ENCODE measurements at regions not wholly inside any gene's neighbourhood (a gene's known extent, or its start where the extent isn't known, plus 50 kb on each side); places are given as distances from the start of the nearest gene placed in this dataset.

DNA sequence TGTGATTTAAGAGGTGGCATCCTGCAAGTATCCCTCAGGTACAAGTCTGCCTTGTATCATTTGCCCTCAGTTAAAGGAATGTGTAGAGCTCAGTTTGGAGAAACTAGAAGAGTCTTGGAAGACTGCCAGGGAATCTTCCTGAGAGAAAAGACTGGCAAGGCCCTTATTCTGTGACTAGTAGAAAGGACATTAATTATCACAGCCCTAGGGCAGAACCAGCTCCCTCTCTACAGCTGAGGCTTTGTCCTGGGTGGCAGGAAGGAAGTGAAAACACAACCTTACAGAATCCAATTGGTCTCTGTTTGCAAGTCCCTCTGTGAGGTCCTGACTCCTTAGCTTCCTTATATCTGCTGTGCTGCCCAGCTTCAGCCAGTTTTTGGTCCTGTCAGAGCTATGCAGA, 385.9 kb upstream of the CYRIA start:
- ChIA-PET RAD21 (ENCODE audit: low non-redundant PET in 1 of 2, low total read pairs in 2 of 2, uncharacterized antibody in 2 of 2, unreplicated experiment in 2 of 2) (no interaction called here), CTCF (no interaction called here)
- intact Hi-C loops (cut with micrococcal nuclease): no loop called here

DNA sequence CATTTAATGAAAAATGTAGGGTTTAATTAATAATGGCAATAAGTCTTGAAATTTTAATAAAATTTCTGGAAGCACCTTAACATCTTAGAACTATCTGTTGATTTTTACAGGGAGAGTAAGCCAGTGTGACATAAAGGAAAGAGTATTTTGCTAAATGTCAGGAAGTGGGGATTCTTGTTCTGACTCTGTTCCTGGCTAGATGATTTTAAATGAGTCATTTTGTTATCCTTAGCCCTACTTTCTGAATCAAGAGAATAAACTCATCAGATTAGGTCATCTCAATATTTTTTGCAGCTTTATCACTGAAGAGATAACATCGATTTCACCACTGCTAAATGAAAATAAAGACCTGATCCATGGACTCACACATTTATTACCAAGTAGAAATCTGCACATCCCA, 377.5 kb upstream of the CYRIA start:
- Histone ChIP-seq H3K36me3 (ENCODE audit: control insufficient read depth in 1 of 2, insufficient read depth in 2 of 2, low read length in 2 of 2) (no peaks in the 10 kb centered on the region), H3K79me2 (ENCODE audit: insufficient read depth, low read length) (no peaks in the 10 kb centered on the region), H3K4me3 (replicated peaks in 1 of 2; ENCODE audit: low read depth in 1 of 2, low read length in 2 of 2) (no peak overlapping the region), H3K27me3 (ENCODE audit: insufficient read depth, low read length) (no peaks in the 10 kb centered on the region), H4K20me1 (ENCODE audit: insufficient read depth) (no peaks in the 10 kb centered on the region), H3K9me3 (ENCODE audit: control insufficient read depth in 1 of 2, insufficient read depth in 1 of 2, low read depth in 1 of 2, low read length in 2 of 2) (no peaks in the 10 kb centered on the region), H3K9ac (ENCODE audit: low read length) (no peak overlapping the region), H3K9me2 (ENCODE audit: insufficient read depth) (no peaks in the 10 kb centered on the region), H3K4me1 (ENCODE audit: control insufficient read depth in 1 of 2, insufficient read depth in 2 of 2, low read length in 2 of 2) (no peaks in the 10 kb centered on the region), H3K4me2 (ENCODE audit: low read length) (no peak overlapping the region), H3K27ac (ENCODE audit: low read depth, low read length) (no peak overlapping the region), H2AFZ (ENCODE audit: low read depth, low read length, poor library complexity, severe bottlenecking) (no peak overlapping the region)
- ChIA-PET POLR2A (no interaction called here), RAD21 (ENCODE audit: low non-redundant PET in 1 of 2, low total read pairs in 2 of 2, uncharacterized antibody in 2 of 2, unreplicated experiment in 2 of 2) (no interaction called here), CTCF (no interaction called here)
- BruUV-seq (replicated peaks): no TSS peak
- intact Hi-C loops (cut with micrococcal nuclease): no loop called here
- ATAC-seq (no peak), DNase-seq (ENCODE audit: low read depth, low spot score) (no peak)
- no peak for TF ChIP-seq SIN3A (IDR thresholded peaks at IDR 0.05; ENCODE audit: low read depth)
- TF ChIP-seq, protein P1, sequence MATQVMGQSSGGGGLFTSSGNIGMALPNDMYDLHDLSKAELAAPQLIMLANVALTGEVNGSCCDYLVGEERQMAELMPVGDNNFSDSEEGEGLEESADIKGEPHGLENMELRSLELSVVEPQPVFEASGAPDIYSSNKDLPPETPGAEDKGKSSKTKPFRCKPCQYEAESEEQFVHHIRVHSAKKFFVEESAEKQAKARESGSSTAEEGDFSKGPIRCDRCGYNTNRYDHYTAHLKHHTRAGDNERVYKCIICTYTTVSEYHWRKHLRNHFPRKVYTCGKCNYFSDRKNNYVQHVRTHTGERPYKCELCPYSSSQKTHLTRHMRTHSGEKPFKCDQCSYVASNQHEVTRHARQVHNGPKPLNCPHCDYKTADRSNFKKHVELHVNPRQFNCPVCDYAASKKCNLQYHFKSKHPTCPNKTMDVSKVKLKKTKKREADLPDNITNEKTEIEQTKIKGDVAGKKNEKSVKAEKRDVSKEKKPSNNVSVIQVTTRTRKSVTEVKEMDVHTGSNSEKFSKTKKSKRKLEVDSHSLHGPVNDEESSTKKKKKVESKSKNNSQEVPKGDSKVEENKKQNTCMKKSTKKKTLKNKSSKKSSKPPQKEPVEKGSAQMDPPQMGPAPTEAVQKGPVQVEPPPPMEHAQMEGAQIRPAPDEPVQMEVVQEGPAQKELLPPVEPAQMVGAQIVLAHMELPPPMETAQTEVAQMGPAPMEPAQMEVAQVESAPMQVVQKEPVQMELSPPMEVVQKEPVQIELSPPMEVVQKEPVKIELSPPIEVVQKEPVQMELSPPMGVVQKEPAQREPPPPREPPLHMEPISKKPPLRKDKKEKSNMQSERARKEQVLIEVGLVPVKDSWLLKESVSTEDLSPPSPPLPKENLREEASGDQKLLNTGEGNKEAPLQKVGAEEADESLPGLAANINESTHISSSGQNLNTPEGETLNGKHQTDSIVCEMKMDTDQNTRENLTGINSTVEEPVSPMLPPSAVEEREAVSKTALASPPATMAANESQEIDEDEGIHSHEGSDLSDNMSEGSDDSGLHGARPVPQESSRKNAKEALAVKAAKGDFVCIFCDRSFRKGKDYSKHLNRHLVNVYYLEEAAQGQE (IDR thresholded peaks at IDR 0.05; ENCODE audit: low read depth): no peak
- TF ChIP-seq, protein P2, sequence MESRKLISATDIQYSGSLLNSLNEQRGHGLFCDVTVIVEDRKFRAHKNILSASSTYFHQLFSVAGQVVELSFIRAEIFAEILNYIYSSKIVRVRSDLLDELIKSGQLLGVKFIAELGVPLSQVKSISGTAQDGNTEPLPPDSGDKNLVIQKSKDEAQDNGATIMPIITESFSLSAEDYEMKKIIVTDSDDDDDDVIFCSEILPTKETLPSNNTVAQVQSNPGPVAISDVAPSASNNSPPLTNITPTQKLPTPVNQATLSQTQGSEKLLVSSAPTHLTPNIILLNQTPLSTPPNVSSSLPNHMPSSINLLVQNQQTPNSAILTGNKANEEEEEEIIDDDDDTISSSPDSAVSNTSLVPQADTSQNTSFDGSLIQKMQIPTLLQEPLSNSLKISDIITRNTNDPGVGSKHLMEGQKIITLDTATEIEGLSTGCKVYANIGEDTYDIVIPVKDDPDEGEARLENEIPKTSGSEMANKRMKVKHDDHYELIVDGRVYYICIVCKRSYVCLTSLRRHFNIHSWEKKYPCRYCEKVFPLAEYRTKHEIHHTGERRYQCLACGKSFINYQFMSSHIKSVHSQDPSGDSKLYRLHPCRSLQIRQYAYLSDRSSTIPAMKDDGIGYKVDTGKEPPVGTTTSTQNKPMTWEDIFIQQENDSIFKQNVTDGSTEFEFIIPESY (IDR thresholded peaks at IDR 0.05; ENCODE audit: extremely low read depth, insufficient replicate concordance, low read length): no peak
- TF ChIP-seq, protein P3, sequence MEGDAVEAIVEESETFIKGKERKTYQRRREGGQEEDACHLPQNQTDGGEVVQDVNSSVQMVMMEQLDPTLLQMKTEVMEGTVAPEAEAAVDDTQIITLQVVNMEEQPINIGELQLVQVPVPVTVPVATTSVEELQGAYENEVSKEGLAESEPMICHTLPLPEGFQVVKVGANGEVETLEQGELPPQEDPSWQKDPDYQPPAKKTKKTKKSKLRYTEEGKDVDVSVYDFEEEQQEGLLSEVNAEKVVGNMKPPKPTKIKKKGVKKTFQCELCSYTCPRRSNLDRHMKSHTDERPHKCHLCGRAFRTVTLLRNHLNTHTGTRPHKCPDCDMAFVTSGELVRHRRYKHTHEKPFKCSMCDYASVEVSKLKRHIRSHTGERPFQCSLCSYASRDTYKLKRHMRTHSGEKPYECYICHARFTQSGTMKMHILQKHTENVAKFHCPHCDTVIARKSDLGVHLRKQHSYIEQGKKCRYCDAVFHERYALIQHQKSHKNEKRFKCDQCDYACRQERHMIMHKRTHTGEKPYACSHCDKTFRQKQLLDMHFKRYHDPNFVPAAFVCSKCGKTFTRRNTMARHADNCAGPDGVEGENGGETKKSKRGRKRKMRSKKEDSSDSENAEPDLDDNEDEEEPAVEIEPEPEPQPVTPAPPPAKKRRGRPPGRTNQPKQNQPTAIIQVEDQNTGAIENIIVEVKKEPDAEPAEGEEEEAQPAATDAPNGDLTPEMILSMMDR (IDR thresholded peaks at IDR 0.05 in 2 of 3, conservative IDR thresholded peaks at IDR 0.05 in 1 of 3; ENCODE audit: borderline replicate concordance in 1 of 3, insufficient read depth in 1 of 3, low read depth in 2 of 3, low read length in 2 of 3): no peak
- TF ChIP-seq POLR2A (IDR thresholded peaks at IDR 0.05; ENCODE audit: borderline replicate concordance, extremely low read depth, insufficient read depth, insufficient read length): no peak
- no peak for TF ChIP-seq YY1 (IDR thresholded peaks at IDR 0.05; ENCODE audit: extremely low read depth, insufficient replicate concordance, low read depth, low read length)
- TF ChIP-seq JUND (IDR thresholded peaks at IDR 0.05): no peak
- TF ChIP-seq EZH2phosphoT487 (IDR thresholded peaks at IDR 0.05; ENCODE audit: borderline replicate concordance): no peak
- TF ChIP-seq SRF (IDR thresholded peaks at IDR 0.05; ENCODE audit: low read depth): no peak
- TF ChIP-seq TCF7L2 (IDR thresholded peaks at IDR 0.05; ENCODE audit: borderline replicate concordance, extremely low read depth, insufficient read depth, insufficient read length): no peak

More for the DNA sequence above, 385.9 kb upstream of the CYRIA start:
- TF ChIP-seq SRF (IDR thresholded peaks at IDR 0.05; ENCODE audit: low read depth) (no peak), ZNF274 (IDR thresholded peaks at IDR 0.05; ENCODE audit: low read depth, low read length) (no peak), CEBPB (IDR thresholded peaks at IDR 0.05; ENCODE audit: low read depth) (no peak), POLR2A (IDR thresholded peaks at IDR 0.05; ENCODE audit: borderline replicate concordance, extremely low read depth, insufficient read depth, insufficient read length) (no peak), EGR1 (IDR thresholded peaks at IDR 0.05; ENCODE audit: low read depth) (no peak), YY1 (IDR thresholded peaks at IDR 0.05; ENCODE audit: extremely low read depth, insufficient replicate concordance, low read depth, low read length) (no peak), JUND (IDR thresholded peaks at IDR 0.05) (no peak)
- DNase-seq (ENCODE audit: low read depth, low spot score): no peak
- H3K27me3 ChIP-seq (ENCODE audit: insufficient read depth, low read length): peaks cover 12% of the 10 kb centered on the region; the same call in 1 of the 2 replicates
- H4K20me1 ChIP-seq (ENCODE audit: insufficient read depth): no peaks in the 10 kb centered on the region
- no TSS peak for BruUV-seq (replicated peaks)
- POLR2A ChIA-PET: no interaction called here
- H3K9me3 ChIP-seq (ENCODE audit: control insufficient read depth in 1 of 2, insufficient read depth in 1 of 2, low read depth in 1 of 2, low read length in 2 of 2): no peaks in the 10 kb centered on the region
- no peaks in the 10 kb centered on the region for H3K4me1 ChIP-seq (ENCODE audit: control insufficient read depth in 1 of 2, insufficient read depth in 2 of 2, low read length in 2 of 2)
- no peak overlapping the region for H3K4me3 ChIP-seq (replicated peaks in 1 of 2; ENCODE audit: low read depth in 1 of 2, low read length in 2 of 2)
- H3K79me2 ChIP-seq (ENCODE audit: insufficient read depth, low read length): no peaks in the 10 kb centered on the region
- no peak overlapping the region for H3K4me2 ChIP-seq (ENCODE audit: low read length)
- ATAC-seq: no peak
- H3K36me3 ChIP-seq (ENCODE audit: control insufficient read depth in 1 of 2, insufficient read depth in 2 of 2, low read length in 2 of 2): no peaks in the 10 kb centered on the region
- no peak overlapping the region for H2AFZ ChIP-seq (ENCODE audit: low read depth, low read length, poor library complexity, severe bottlenecking)
- H3K9me2 ChIP-seq (ENCODE audit: insufficient read depth): no peaks in the 10 kb centered on the region
- H3K27ac ChIP-seq (ENCODE audit: low read depth, low read length): no peak overlapping the region
- no peak overlapping the region for H3K9ac ChIP-seq (ENCODE audit: low read length)

Data from HCT116 (cell line).